Panc1 (cell line): ENCODE measurements at regions not wholly inside any gene's neighbourhood (a gene's known extent, or its start where the extent isn't known, plus 50 kb on each side); places are given as distances from the start of the nearest gene placed in this dataset.

Experiments used
- POLR2AphosphoS5 ChIP-seq: IDR thresholded peaks from 2 replicates; pipeline ENCODE4 v1.6.1; 2012; ENCODE audit warnings: mild to moderate bottlenecking, low read depth, low read length, moderate library complexity
- SIN3A ChIP-seq: IDR thresholded peaks from 2 replicates; pipeline ENCODE4 v1.6.1; 2012; ENCODE audit warnings: low read depth, mild to moderate bottlenecking, low read length, moderate library complexity, borderline replicate concordance; ENCODE audit not compliant: insufficient read depth
- TF ChIP-seq, protein P1 (sequence below): fragments of 450-650 bp; IDR thresholded peaks from 2 replicates; pipeline ENCODE4 v1.5.1; 2017; ENCODE audit warnings: mild to moderate bottlenecking
- TF ChIP-seq, protein P2 (sequence below), 2 experiments: IDR thresholded peaks; 2 replicates each; pipeline ENCODE4 v1.6.1; 2011 to 2012; ENCODE audit warnings: low read depth in 2 of 2, control low read depth in 1 of 2, low read length in 1 of 2, mild to moderate bottlenecking in 1 of 2, moderate library complexity in 1 of 2; ENCODE audit not compliant: insufficient read depth in 1 of 2

DNA sequence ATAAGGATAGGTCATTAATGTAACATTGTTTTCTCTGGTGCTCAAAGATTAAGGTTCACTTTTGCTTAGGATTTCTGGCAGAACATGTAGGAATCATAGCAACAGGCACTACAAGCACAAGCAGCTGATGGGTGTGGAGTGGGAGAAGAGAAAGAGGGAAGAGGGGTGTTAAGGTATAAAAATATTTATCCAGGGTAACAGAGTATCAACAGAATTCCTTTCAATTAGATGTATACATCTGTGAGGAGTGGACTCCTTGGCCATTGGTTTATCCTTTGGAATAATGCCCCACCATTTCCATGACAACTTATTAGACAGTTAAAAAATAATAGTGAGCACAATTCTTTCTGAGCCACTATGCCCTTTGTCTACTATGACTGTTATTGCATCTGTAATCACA, 388.3 kb upstream of the DDHD1 start:
- TF ChIP-seq, protein P1, sequence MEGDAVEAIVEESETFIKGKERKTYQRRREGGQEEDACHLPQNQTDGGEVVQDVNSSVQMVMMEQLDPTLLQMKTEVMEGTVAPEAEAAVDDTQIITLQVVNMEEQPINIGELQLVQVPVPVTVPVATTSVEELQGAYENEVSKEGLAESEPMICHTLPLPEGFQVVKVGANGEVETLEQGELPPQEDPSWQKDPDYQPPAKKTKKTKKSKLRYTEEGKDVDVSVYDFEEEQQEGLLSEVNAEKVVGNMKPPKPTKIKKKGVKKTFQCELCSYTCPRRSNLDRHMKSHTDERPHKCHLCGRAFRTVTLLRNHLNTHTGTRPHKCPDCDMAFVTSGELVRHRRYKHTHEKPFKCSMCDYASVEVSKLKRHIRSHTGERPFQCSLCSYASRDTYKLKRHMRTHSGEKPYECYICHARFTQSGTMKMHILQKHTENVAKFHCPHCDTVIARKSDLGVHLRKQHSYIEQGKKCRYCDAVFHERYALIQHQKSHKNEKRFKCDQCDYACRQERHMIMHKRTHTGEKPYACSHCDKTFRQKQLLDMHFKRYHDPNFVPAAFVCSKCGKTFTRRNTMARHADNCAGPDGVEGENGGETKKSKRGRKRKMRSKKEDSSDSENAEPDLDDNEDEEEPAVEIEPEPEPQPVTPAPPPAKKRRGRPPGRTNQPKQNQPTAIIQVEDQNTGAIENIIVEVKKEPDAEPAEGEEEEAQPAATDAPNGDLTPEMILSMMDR, result no peak
- TF ChIP-seq SIN3A (no peak), POLR2AphosphoS5 (no peak)
- TF ChIP-seq, protein P2, sequence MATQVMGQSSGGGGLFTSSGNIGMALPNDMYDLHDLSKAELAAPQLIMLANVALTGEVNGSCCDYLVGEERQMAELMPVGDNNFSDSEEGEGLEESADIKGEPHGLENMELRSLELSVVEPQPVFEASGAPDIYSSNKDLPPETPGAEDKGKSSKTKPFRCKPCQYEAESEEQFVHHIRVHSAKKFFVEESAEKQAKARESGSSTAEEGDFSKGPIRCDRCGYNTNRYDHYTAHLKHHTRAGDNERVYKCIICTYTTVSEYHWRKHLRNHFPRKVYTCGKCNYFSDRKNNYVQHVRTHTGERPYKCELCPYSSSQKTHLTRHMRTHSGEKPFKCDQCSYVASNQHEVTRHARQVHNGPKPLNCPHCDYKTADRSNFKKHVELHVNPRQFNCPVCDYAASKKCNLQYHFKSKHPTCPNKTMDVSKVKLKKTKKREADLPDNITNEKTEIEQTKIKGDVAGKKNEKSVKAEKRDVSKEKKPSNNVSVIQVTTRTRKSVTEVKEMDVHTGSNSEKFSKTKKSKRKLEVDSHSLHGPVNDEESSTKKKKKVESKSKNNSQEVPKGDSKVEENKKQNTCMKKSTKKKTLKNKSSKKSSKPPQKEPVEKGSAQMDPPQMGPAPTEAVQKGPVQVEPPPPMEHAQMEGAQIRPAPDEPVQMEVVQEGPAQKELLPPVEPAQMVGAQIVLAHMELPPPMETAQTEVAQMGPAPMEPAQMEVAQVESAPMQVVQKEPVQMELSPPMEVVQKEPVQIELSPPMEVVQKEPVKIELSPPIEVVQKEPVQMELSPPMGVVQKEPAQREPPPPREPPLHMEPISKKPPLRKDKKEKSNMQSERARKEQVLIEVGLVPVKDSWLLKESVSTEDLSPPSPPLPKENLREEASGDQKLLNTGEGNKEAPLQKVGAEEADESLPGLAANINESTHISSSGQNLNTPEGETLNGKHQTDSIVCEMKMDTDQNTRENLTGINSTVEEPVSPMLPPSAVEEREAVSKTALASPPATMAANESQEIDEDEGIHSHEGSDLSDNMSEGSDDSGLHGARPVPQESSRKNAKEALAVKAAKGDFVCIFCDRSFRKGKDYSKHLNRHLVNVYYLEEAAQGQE (IDR thresholded peaks at IDR 0.05; ENCODE audit: insufficient read depth in 1 of 2, low read depth in 2 of 2, low read length in 1 of 2), result no peak
